MM.1S (cell line): ENCODE measurements at regions not wholly inside any gene's neighbourhood (a gene's known extent, or its start where the extent isn't known, plus 50 kb on each side); places are given as distances from the start of the nearest gene placed in this dataset.

Source experiments
- EZH2phosphoT487 ChIP-seq: fragments of 300-600 bp; sonication (generic); IDR thresholded peaks from 2 replicates; pipeline ENCODE4 v1.6.1; 2018; ENCODE audit warnings: antibody characterized with exemption, low read length
- TF ChIP-seq, protein P1 (sequence below): fragments of 300-600 bp; sonication (generic); IDR thresholded peaks from 2 replicates; pipeline ENCODE4 v1.5.1; 2016; ENCODE audit warnings: antibody characterized with exemption, low read length, mixed read lengths

DNA sequence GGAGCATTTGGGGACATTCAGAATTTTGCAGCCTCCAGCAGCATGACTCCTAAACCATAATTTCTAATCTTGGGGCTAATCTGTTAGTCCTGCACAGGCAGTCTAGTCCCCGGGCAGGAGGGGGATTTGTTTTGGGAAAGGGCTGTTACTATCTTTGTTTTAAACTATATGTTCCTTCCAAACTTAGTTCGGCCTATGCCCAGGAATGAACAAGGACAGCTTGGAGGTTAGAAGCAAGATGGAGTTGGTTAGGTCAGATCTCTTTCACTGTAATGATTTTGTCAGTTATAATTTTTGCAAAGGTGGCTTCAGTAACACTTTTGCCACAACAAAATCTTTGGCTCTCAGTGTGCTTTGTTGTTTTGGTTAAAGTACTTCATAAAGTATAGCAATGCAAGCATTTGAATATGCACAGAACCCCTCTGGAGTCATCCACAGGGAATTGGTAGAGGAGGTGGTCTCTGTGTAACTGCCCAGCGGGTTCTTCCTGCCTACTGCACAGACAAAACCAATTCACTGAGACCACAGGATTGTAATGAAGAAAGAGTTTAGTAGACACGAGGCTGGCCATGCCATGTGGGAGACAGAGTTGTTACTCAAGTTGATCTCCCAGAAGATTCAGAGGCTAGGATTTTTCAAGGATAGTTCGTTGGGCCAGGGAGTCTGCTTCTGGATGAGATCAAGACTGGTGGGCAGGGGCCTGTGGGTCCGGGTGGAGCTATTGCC is 224.1 kb upstream of the MYLIP start:
- TF ChIP-seq, protein P1, sequence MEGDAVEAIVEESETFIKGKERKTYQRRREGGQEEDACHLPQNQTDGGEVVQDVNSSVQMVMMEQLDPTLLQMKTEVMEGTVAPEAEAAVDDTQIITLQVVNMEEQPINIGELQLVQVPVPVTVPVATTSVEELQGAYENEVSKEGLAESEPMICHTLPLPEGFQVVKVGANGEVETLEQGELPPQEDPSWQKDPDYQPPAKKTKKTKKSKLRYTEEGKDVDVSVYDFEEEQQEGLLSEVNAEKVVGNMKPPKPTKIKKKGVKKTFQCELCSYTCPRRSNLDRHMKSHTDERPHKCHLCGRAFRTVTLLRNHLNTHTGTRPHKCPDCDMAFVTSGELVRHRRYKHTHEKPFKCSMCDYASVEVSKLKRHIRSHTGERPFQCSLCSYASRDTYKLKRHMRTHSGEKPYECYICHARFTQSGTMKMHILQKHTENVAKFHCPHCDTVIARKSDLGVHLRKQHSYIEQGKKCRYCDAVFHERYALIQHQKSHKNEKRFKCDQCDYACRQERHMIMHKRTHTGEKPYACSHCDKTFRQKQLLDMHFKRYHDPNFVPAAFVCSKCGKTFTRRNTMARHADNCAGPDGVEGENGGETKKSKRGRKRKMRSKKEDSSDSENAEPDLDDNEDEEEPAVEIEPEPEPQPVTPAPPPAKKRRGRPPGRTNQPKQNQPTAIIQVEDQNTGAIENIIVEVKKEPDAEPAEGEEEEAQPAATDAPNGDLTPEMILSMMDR, result no peak
- TF ChIP-seq EZH2phosphoT487, result no peak
